ENCODE measurements at regions not wholly inside any gene's neighbourhood (a gene's known extent, or its start where the extent isn't known, plus 50 kb on each side); places are given as distances from the start of the nearest gene placed in this dataset.

- Mint-ChIP-seq H3K9me3 (peaks cover 0 to 2% (median 0%) of the 10 kb centered on the region in 7 donors), H3K27ac (peak overlapping the region in 1 of 7 donors; percentile 75)
Observed at GRCh38 chr3:30112411-30112810, 494.0 kb upstream of the TGFBR2 start.

GRCh38 chr3:30112902-30113484 is 493.4 kb upstream of the TGFBR2 start:
- peaks cover 11% of the 10 kb centered on the region for H3K4me1 Mint-ChIP-seq
- no peaks in the 10 kb centered on the region for H3K36me3 Mint-ChIP-seq

More at GRCh38 chr3:30112411-30112810, 494.0 kb upstream of the TGFBR2 start:
- Histone ChIP-seq H4K20me1 (ENCODE audit: insufficient read depth, low read length) (no peaks in the 10 kb centered on the region), H3K9me3 (replicated peaks in 1 of 2; ENCODE audit: control insufficient read depth in 1 of 2, insufficient read depth in 1 of 2, low read length in 2 of 2) (no peaks in the 10 kb centered on the region), H3K27me3 (ENCODE audit: control insufficient read depth in 2 of 2, insufficient read depth in 2 of 2, low read length in 2 of 2) (no peaks in the 10 kb centered on the region), H2AFZ (ENCODE audit: insufficient read depth, low read depth, low read length, poor library complexity, severe bottlenecking) (no peak overlapping the region), H3K79me2 (ENCODE audit: insufficient read depth, low read length) (no peaks in the 10 kb centered on the region), H3K4me1 (ENCODE audit: control insufficient read depth in 1 of 2, insufficient read depth in 2 of 2, low read length in 2 of 2) (no peaks in the 10 kb centered on the region), H3K27ac (ENCODE audit: low read depth in 1 of 2, low read length in 2 of 2) (no peak overlapping the region), H3K9ac (ENCODE audit: insufficient read depth, low read length, poor library complexity, severe bottlenecking) (no peak overlapping the region), H3K4me3 (replicated peaks in 1 of 3; ENCODE audit: low read depth in 2 of 3, low read length in 3 of 3) (no peak overlapping the region), H3K4me2 (replicated peaks; ENCODE audit: extremely low read depth, low read length, poor library complexity, severe bottlenecking) (no peak overlapping the region), H3K36me3 (replicated peaks in 1 of 2; ENCODE audit: control insufficient read depth in 1 of 2, insufficient read depth in 2 of 2, low read length in 2 of 2) (no peaks in the 10 kb centered on the region)
- H3K36me3 Mint-ChIP-seq: no peaks in the 10 kb centered on the region
- peaks cover 0 to 1% (median 1%) of the 10 kb centered on the region in 3 donors for H3K27me3 Mint-ChIP-seq (ENCODE audit: low read depth in 3 of 3)
- intact Hi-C loops (cut with micrococcal nuclease): loop anchor here in 1 of 2 donors (10.0 kb wide), 1 partner anchor 82 kb away; no protein-coding TSS in a partner anchor
- peaks cover 11% of the 10 kb centered on the region for H3K4me1 Mint-ChIP-seq
- H3K4me3 Mint-ChIP-seq: no peak overlapping the region
- DNase-seq: peak in 2 of 3 donors; percentile 3 to 26
- no CpG with 5 or more reads among the region's 1 CpG for WGBS (ENCODE audit: insufficient coverage)
- no peak for TF ChIP-seq CTCF (IDR thresholded peaks at IDR 0.05)

More at GRCh38 chr3:30112902-30113484, 493.4 kb upstream of the TGFBR2 start:
- H3K9me3 ChIP-seq (replicated peaks in 1 of 2; ENCODE audit: control insufficient read depth in 1 of 2, insufficient read depth in 1 of 2, low read length in 2 of 2): no peaks in the 10 kb centered on the region
- no peaks in the 10 kb centered on the region for H4K20me1 ChIP-seq (ENCODE audit: insufficient read depth, low read length)
- Mint-ChIP-seq H3K27ac (peak overlapping the region in 1 of 7 donors; percentile 8), H3K27me3 (ENCODE audit: low read depth in 3 of 3) (peaks cover 0 to 1% (median 1%) of the 10 kb centered on the region in 3 donors), H3K9me3 (peaks cover 0 to 2% (median 0%) of the 10 kb centered on the region in 7 donors), H3K4me3 (no peak overlapping the region)
- no peak overlapping the region for H3K4me2 ChIP-seq (replicated peaks; ENCODE audit: extremely low read depth, low read length, poor library complexity, severe bottlenecking)
- intact Hi-C loops (cut with micrococcal nuclease): loop anchor here in 1 of 2 donors (10.0 kb wide), 1 partner anchor 82 kb away; no protein-coding TSS in a partner anchor
- no peak overlapping the region for H3K9ac ChIP-seq (ENCODE audit: insufficient read depth, low read length, poor library complexity, severe bottlenecking)
- H3K27me3 ChIP-seq (ENCODE audit: control insufficient read depth in 2 of 2, insufficient read depth in 2 of 2, low read length in 2 of 2): no peaks in the 10 kb centered on the region
- H3K4me1 ChIP-seq (ENCODE audit: control insufficient read depth in 1 of 2, insufficient read depth in 2 of 2, low read length in 2 of 2): no peaks in the 10 kb centered on the region
- no CpG with 5 or more reads among the region's 1 CpG for WGBS (ENCODE audit: insufficient coverage)
- H3K36me3 ChIP-seq (replicated peaks in 1 of 2; ENCODE audit: control insufficient read depth in 1 of 2, insufficient read depth in 2 of 2, low read length in 2 of 2): no peaks in the 10 kb centered on the region
- H3K4me3 ChIP-seq (replicated peaks in 1 of 3; ENCODE audit: low read depth in 2 of 3, low read length in 3 of 3): no peak overlapping the region
- no peak overlapping the region for H3K27ac ChIP-seq (ENCODE audit: low read depth in 1 of 2, low read length in 2 of 2)
- no peak overlapping the region for H2AFZ ChIP-seq (ENCODE audit: insufficient read depth, low read depth, low read length, poor library complexity, severe bottlenecking)
- peak; percentile 62 for TF ChIP-seq CTCF (IDR thresholded peaks at IDR 0.05)
- H3K79me2 ChIP-seq (ENCODE audit: insufficient read depth, low read length): no peaks in the 10 kb centered on the region
- peak; percentile 13 to 47 (median 13) for DNase-seq

Data from CD14-positive monocyte (primary cell).